ENCODE measurements at regions not wholly inside any gene's neighbourhood (a gene's known extent, or its start where the extent isn't known, plus 50 kb on each side); places are given as distances from the start of the nearest gene placed in this dataset.
"Not testable (repeated sequence)": the region's sequence is repeated elsewhere in the genome, so short reads cannot be mapped to it uniquely, and the experiment has no call there.

DNA sequence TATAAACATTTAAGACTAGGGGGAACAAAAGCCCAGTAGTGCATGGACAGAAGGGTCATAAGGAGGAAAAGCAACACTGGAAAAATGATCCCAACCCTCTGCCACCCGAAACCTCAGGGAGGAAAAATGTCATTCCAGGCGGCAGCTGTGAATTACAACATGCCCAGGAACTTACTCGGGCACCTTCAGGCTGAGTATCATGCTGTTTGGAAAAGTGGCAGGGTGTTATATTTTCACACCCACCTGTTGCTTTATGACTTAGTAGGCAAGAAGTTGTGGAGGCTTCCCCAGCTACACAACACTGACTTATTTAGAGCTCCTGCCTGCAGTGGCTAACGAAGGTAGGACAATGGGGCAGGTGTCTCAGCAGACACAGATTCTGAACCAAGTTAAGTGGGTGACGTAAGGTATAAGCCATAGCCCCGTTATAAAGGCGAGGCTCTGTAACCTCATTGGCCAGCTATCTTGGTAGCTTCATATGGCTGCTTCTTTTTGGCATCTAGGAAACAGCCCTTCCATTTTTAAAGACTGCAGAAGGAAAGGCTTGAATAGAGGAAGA lies 96.1 kb upstream of the IFNG-AS1 start:
- no peak for DNase-seq (ENCODE audit: low spot score)
- Mint-ChIP-seq H3K9me3 (no peaks in the 10 kb centered on the region), H3K4me3 (no peak overlapping the region), H3K27ac (no peak overlapping the region), H3K27me3 (ENCODE audit: low read depth) (no peaks in the 10 kb centered on the region), H3K36me3 (ENCODE audit: low read depth) (no peaks in the 10 kb centered on the region), H3K4me1 (ENCODE audit: low read depth) (no peaks in the 10 kb centered on the region)

GRCh38 chr12:67900418-67900817 lies 88.8 kb upstream of the IFNG-AS1 start:
- not testable (repeated sequence) for H3K4me3 Mint-ChIP-seq; H3K27ac Mint-ChIP-seq; H3K27me3 Mint-ChIP-seq (ENCODE audit: low read depth); H3K9me3 Mint-ChIP-seq; DNase-seq (ENCODE audit: low spot score); H3K4me1 Mint-ChIP-seq (ENCODE audit: low read depth); H3K36me3 Mint-ChIP-seq (ENCODE audit: low read depth)

DNA sequence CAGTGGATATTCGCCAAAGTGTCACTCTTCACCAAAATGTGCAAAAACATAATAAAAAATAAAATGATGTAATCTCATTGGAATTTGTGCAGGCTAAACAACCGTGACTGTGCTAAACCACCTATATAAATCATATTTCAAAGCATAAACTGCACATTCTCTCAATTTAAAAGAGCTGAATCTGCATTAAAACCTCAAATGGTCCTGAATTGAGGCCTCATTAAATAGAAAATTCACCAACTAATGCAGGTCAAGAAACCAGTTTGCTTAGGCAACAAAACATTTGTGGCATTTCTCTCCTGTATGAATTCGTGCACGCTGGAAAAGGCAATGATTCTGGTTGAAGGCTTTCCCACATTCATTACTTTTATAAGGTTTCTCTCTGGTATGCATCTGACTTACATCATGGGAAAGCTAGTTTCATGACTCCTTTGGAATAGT lies 80.1 kb upstream of the IFNG-AS1 start:
- no peak overlapping the region for H3K4me3 Mint-ChIP-seq
- DNase-seq (ENCODE audit: low spot score): no peak
- H3K27me3 Mint-ChIP-seq (ENCODE audit: low read depth): no peaks in the 10 kb centered on the region
- no peaks in the 10 kb centered on the region for H3K4me1 Mint-ChIP-seq (ENCODE audit: low read depth)
- H3K27ac Mint-ChIP-seq: no peak overlapping the region
- peaks cover 8% of the 10 kb centered on the region for H3K9me3 Mint-ChIP-seq
- no peaks in the 10 kb centered on the region for H3K36me3 Mint-ChIP-seq (ENCODE audit: low read depth)

- no peak overlapping the region for H3K27ac Mint-ChIP-seq
- H3K36me3 Mint-ChIP-seq (ENCODE audit: low read depth): no peaks in the 10 kb centered on the region
- DNase-seq (ENCODE audit: low spot score): no peak
- no peak overlapping the region for H3K4me3 Mint-ChIP-seq
- H3K9me3 Mint-ChIP-seq: peaks cover 8% of the 10 kb centered on the region
- peaks cover 2% of the 10 kb centered on the region for H3K27me3 Mint-ChIP-seq (ENCODE audit: low read depth)
- no peaks in the 10 kb centered on the region for H3K4me1 Mint-ChIP-seq (ENCODE audit: low read depth)
Observed at GRCh38 chr12:67909681-67910080, 79.6 kb upstream of the IFNG-AS1 start.

DNA sequence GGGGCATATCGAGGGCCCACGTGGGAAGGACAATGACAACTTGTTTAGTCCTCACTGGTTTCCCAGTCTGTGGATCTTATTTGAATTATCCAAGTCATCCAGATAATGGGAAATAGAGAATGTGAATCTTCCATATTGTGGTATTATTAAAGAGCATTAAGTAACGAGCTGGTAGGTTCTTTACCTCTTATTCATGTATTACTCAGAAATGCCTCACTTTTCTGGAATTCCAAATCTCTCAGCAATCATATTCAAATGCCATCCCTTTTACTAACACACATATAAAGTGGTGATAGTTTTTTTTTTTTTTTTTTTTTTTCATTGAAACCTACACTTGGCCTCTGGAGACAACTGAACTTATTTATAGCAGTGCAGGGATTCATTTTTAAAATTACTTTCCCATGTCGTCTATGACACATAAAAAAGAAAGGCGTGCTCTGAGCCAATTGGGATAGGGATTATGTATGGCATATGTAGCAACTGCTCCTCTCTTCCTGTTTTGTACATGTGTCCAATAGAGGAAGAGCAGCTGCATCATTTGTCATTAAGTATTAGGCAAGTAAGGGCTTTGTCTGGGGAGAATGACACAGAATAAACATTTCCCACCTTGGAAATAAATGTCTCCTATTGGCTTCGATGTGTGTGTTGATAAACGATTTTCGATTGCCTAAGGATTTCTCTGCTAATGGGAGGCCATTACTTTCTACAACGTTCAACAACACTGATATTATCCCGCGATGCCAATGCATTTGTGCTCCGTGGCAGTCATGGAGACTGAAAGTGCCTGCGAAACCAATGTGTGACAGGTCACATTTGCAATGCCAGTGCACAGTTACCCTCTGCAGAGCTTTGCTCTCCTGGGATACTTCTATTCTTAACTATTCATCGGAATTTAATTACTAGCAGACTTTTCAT lies 78.6 kb upstream of the IFNG-AS1 start:
- Mint-ChIP-seq H3K4me1 (ENCODE audit: low read depth) (no peaks in the 10 kb centered on the region), H3K27ac (no peak overlapping the region), H3K4me3 (no peak overlapping the region), H3K9me3 (peaks cover 8% of the 10 kb centered on the region), H3K27me3 (ENCODE audit: low read depth) (peaks cover 2% of the 10 kb centered on the region), H3K36me3 (ENCODE audit: low read depth) (no peaks in the 10 kb centered on the region)
- no peak for DNase-seq (ENCODE audit: low spot score)

GRCh38 chr12:67911275-67911600 lies 78.0 kb upstream of the IFNG-AS1 start:
- Mint-ChIP-seq H3K27ac (no peak overlapping the region), H3K4me1 (ENCODE audit: low read depth) (no peaks in the 10 kb centered on the region), H3K9me3 (peaks cover 8% of the 10 kb centered on the region), H3K27me3 (ENCODE audit: low read depth) (peaks cover 2% of the 10 kb centered on the region), H3K36me3 (ENCODE audit: low read depth) (no peaks in the 10 kb centered on the region), H3K4me3 (no peak overlapping the region)
- no peak for DNase-seq (ENCODE audit: low spot score)

- Mint-ChIP-seq H3K36me3 (ENCODE audit: low read depth) (no peaks in the 10 kb centered on the region), H3K27me3 (ENCODE audit: low read depth) (peaks cover 2% of the 10 kb centered on the region), H3K4me1 (ENCODE audit: low read depth) (no peaks in the 10 kb centered on the region), H3K4me3 (no peak overlapping the region), H3K27ac (no peak overlapping the region), H3K9me3 (peaks cover 4% of the 10 kb centered on the region)
- DNase-seq (ENCODE audit: low spot score): no peak
Observed at GRCh38 chr12:67911789-67912188, 77.5 kb upstream of the IFNG-AS1 start.

- Mint-ChIP-seq H3K4me3 (no peak overlapping the region), H3K36me3 (ENCODE audit: low read depth) (no peaks in the 10 kb centered on the region), H3K9me3 (no peaks in the 10 kb centered on the region), H3K4me1 (ENCODE audit: low read depth) (no peaks in the 10 kb centered on the region), H3K27me3 (ENCODE audit: low read depth) (peaks cover 2% of the 10 kb centered on the region), H3K27ac (no peak overlapping the region)
- DNase-seq (ENCODE audit: low spot score): no peak
Observed at GRCh38 chr12:67915335-67915851, 73.9 kb upstream of the IFNG-AS1 start.

GRCh38 chr12:67916266-67916970 lies 72.8 kb upstream of the IFNG-AS1 start:
- peaks cover 2% of the 10 kb centered on the region for H3K27me3 Mint-ChIP-seq (ENCODE audit: low read depth)
- H3K9me3 Mint-ChIP-seq: no peaks in the 10 kb centered on the region
- DNase-seq (ENCODE audit: low spot score): no peak
- H3K4me1 Mint-ChIP-seq (ENCODE audit: low read depth): no peaks in the 10 kb centered on the region
- H3K4me3 Mint-ChIP-seq: no peak overlapping the region
- no peak overlapping the region for H3K27ac Mint-ChIP-seq
- H3K36me3 Mint-ChIP-seq (ENCODE audit: low read depth): no peaks in the 10 kb centered on the region

DNA sequence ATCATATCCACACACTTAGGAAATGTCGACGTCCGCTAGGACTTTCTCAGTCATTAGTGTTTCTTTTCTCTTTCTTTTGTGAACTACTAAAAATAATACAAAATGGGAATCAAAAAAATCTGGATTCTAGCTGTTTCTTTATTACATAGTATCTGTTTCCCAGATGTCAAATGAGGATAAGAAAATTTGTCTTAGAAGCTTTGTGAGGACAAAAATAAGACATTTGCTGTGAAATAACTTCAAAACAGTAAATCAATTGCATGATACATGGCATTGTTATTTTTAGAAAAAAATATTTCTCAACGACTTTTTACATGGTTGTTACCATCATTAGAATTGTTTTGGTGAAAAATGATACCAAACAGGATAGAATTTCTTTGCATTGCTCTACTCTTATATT lies 71.4 kb upstream of the IFNG-AS1 start:
- Mint-ChIP-seq H3K27me3 (ENCODE audit: low read depth) (peaks cover 5% of the 10 kb centered on the region), H3K4me3 (no peak overlapping the region), H3K4me1 (ENCODE audit: low read depth) (no peaks in the 10 kb centered on the region), H3K27ac (no peak overlapping the region), H3K36me3 (ENCODE audit: low read depth) (no peaks in the 10 kb centered on the region), H3K9me3 (no peaks in the 10 kb centered on the region)
- no peak for DNase-seq (ENCODE audit: low spot score)

GRCh38 chr12:67918441-67918840 lies 70.8 kb upstream of the IFNG-AS1 start:
- Mint-ChIP-seq H3K36me3 (ENCODE audit: low read depth) (no peaks in the 10 kb centered on the region), H3K9me3 (no peaks in the 10 kb centered on the region), H3K4me1 (ENCODE audit: low read depth) (no peaks in the 10 kb centered on the region), H3K4me3 (no peak overlapping the region), H3K27me3 (ENCODE audit: low read depth) (peaks cover 5% of the 10 kb centered on the region), H3K27ac (no peak overlapping the region)
- DNase-seq (ENCODE audit: low spot score): no peak

GRCh38 chr12:67919406-67919805 lies 69.8 kb upstream of the IFNG-AS1 start:
- Mint-ChIP-seq H3K9me3 (no peaks in the 10 kb centered on the region), H3K27ac (no peak overlapping the region), H3K4me3 (no peak overlapping the region), H3K27me3 (ENCODE audit: low read depth) (peaks cover 5% of the 10 kb centered on the region), H3K36me3 (ENCODE audit: low read depth) (no peaks in the 10 kb centered on the region), H3K4me1 (ENCODE audit: low read depth) (no peaks in the 10 kb centered on the region)
- DNase-seq (ENCODE audit: low spot score): no peak

- Mint-ChIP-seq H3K9me3 (no peaks in the 10 kb centered on the region), H3K4me3 (no peak overlapping the region), H3K27me3 (ENCODE audit: low read depth) (peaks cover 3% of the 10 kb centered on the region), H3K27ac (no peak overlapping the region), H3K4me1 (ENCODE audit: low read depth) (peaks cover 1% of the 10 kb centered on the region), H3K36me3 (ENCODE audit: low read depth) (no peaks in the 10 kb centered on the region)
- DNase-seq (ENCODE audit: low spot score): no peak
Observed at GRCh38 chr12:67920413-67920812, 68.8 kb upstream of the IFNG-AS1 start.

GRCh38 chr12:67921286-67921685 lies 68.0 kb upstream of the IFNG-AS1 start:
- Mint-ChIP-seq H3K4me3 (no peak overlapping the region), H3K27ac (no peak overlapping the region), H3K36me3 (ENCODE audit: low read depth) (no peaks in the 10 kb centered on the region), H3K27me3 (ENCODE audit: low read depth) (peaks cover 3% of the 10 kb centered on the region), H3K4me1 (ENCODE audit: low read depth) (peaks cover 9% of the 10 kb centered on the region), H3K9me3 (no peaks in the 10 kb centered on the region)
- no peak for DNase-seq (ENCODE audit: low spot score)

All from T-helper 2 cell treated with Interferon-gamma antibody and Interleukin-4, amounts not matched to agents 5 μg/mL and 100 μg/mL, for 36 hours (primary cell).